ENCODE measurements at regions not wholly inside any gene's neighbourhood (a gene's known extent, or its start where the extent isn't known, plus 50 kb on each side); places are given as distances from the start of the nearest gene placed in this dataset.

GRCh38 chr13:106186366-106187030 lies 349.0 kb downstream of the EFNB2 start (continued):
- TF ChIP-seq RBBP5 (IDR thresholded peaks at IDR 0.05; ENCODE audit: borderline replicate concordance, low read depth, low read length) (no peak), TEAD4 (IDR thresholded peaks at IDR 0.05; ENCODE audit: low read depth, low read length) (no peak), JUN (IDR thresholded peaks at IDR 0.05; ENCODE audit: low read depth, low read length) (no peak), BACH1 (IDR thresholded peaks at IDR 0.05; ENCODE audit: low read length) (no peak)
